HG03135 (cell line): ENCODE measurements at regions not wholly inside any gene's neighbourhood (a gene's known extent, or its start where the extent isn't known, plus 50 kb on each side); places are given as distances from the start of the nearest gene placed in this dataset.
"Not testable (repeated sequence)": the region's sequence is repeated elsewhere in the genome, so short reads cannot be mapped to it uniquely, and the experiment has no call there.

ENCODE experiments used
- ATAC-seq: cut with Tn5 transposase; IDR thresholded peaks from one replicate; pipeline ENCODE4 v1.9.1; 2021; ENCODE audit warnings: mild to moderate bottlenecking, moderate library complexity; ENCODE audit not compliant: unreplicated experiment

GRCh38 chr21:22138297-22139016 lies 1140.2 kb downstream of the NCAM2 start:
- no peak for ATAC-seq

GRCh38 chr21:22145545-22145944 lies 1147.3 kb downstream of the NCAM2 start:
- no peak for ATAC-seq

GRCh38 chr21:22154579-22155274 lies 1156.5 kb downstream of the NCAM2 start:
- ATAC-seq = no peak

- no peak for ATAC-seq
These were observed 1166.7 kb downstream of the NCAM2 start for GRCh38 chr21:22164912-22165311.

- no peak for ATAC-seq
These were observed 1176.5 kb downstream of the NCAM2 start for GRCh38 chr21:22174746-22175145.

- no peak for ATAC-seq
These were observed 1191.1 kb downstream of the NCAM2 start for GRCh38 chr21:22189278-22189677.

- ATAC-seq = no peak
These were observed 1193.4 kb downstream of the NCAM2 start for GRCh38 chr21:22191581-22191980.

- no peak for ATAC-seq
These were observed 1194.6 kb downstream of the NCAM2 start for GRCh38 chr21:22192766-22193165.

GRCh38 chr21:22194986-22195385 lies 1196.8 kb downstream of the NCAM2 start:
- not testable (repeated sequence) for ATAC-seq

- ATAC-seq = no peak
These were observed 1202.3 kb downstream of the NCAM2 start for GRCh38 chr21:22200378-22201092.

GRCh38 chr21:22201126-22201525 lies 1202.9 kb downstream of the NCAM2 start:
- no peak for ATAC-seq

- no peak for ATAC-seq
These were observed 1203.5 kb downstream of the NCAM2 start for GRCh38 chr21:22201669-22202068.

GRCh38 chr21:22209304-22209700 lies 1211.1 kb downstream of the NCAM2 start:
- no peak for ATAC-seq

GRCh38 chr21:22211943-22212342 lies 1213.7 kb downstream of the NCAM2 start:
- ATAC-seq = no peak

GRCh38 chr21:22223385-22223784 lies 1225.2 kb downstream of the NCAM2 start:
- peak; percentile 75 for ATAC-seq

GRCh38 chr21:22224261-22224660 lies 1226.1 kb downstream of the NCAM2 start:
- ATAC-seq = peak; percentile 82

- ATAC-seq = no peak
These were observed 1227.1 kb downstream of the NCAM2 start for GRCh38 chr21:22225299-22225698.

GRCh38 chr21:22231013-22231412 lies 1232.8 kb downstream of the NCAM2 start:
- ATAC-seq = no peak

GRCh38 chr21:22235866-22236590 lies 1237.8 kb downstream of the NCAM2 start:
- no peak for ATAC-seq

- no peak for ATAC-seq
These were observed 1246.3 kb downstream of the NCAM2 start for GRCh38 chr21:22244516-22244915.

GRCh38 chr21:22250355-22250754 lies 1252.1 kb downstream of the NCAM2 start:
- no peak for ATAC-seq
